Heart left ventricle (tissue), 16 donors: ENCODE measurements at regions not wholly inside any gene's neighbourhood (a gene's known extent, or its start where the extent isn't known, plus 50 kb on each side); places are given as distances from the start of the nearest gene placed in this dataset.

ENCODE experiments used
- ATAC-seq, 4 donors: fragments of 200-7000 bp; cut with Tn5 transposase; one replicate each; pipeline ENCODE4 v1.9.1; 2020 to 2022; ENCODE audit warnings: moderate library complexity in 4 of 4, mild to moderate bottlenecking in 3 of 4, moderate number of reproducible peaks in 1 of 4
- DNase-seq, 5 donors: peaks; one replicate each; pipeline ENCODE4 v3.0.0-alpha.2; 2020
- H3K27ac ChIP-seq, 12 donors: fragments of 200-600 bp; sonication (generic) in 4 of 12; one replicate each; pipeline versions ENCODE4 v1.5.0 to v1.8.0; 2016 to 2022; ENCODE audit warnings: mild to moderate bottlenecking in 2 of 12
- H3K27me3 ChIP-seq, 9 donors: fragments of 200-600 bp; sonication (generic) in 2 of 9; one replicate each; pipeline versions ENCODE4 v1.5.1 to v1.8.0; 2016 to 2022; ENCODE audit warnings: mild to moderate bottlenecking in 3 of 9
- H3K36me3 ChIP-seq, 9 donors: fragments of 200-600 bp; sonication (generic) in 2 of 9; one replicate each; pipeline versions ENCODE4 v1.5.0 to v1.8.0; 2018 to 2022; ENCODE audit warnings: mild to moderate bottlenecking in 2 of 9
- H3K4me1 ChIP-seq, 12 donors: fragments of 200-600 bp; sonication (generic) in 4 of 12; one replicate each; pipeline versions ENCODE4 v1.5.0 to v1.8.0; 2016 to 2022; ENCODE audit warnings: mild to moderate bottlenecking in 3 of 12
- H3K4me3 ChIP-seq, 12 donors: fragments of 200-600 bp; sonication (generic) in 4 of 12; one replicate each; pipeline versions ENCODE4 v1.5.0 to v1.8.0; 2017 to 2022; ENCODE audit warnings: mild to moderate bottlenecking in 9 of 12, moderate library complexity in 4 of 12
- H3K9me3 ChIP-seq, 12 donors: fragments of 200-600 bp; sonication (generic) in 4 of 12; one replicate each; pipeline versions ENCODE4 v1.5.0 to v1.8.0; 2016 to 2022; ENCODE audit warnings: mild to moderate bottlenecking in 1 of 12
- POLR2A ChIP-seq, 2 donors: fragments of 450-650 bp; IDR thresholded peaks; one replicate each; pipeline ENCODE4 v1.6.1; 2017; ENCODE audit warnings: antibody characterized with exemption in 2 of 2, mild to moderate bottlenecking in 2 of 2, moderate library complexity in 2 of 2
- WGBS, 4 donors: extraction: QIAGEN DNeasy Blood & Tissue Kit in 2 of 4; methylation state at CpG; one replicate each; pipeline versions ENCODE4 v1.1.5 to v1.1.7; 2013 to 2018; 5-methylcytosine and 5-hydroxymethylcytosine counted together
- intact Hi-C, 10 donors: fragments of 100-400 bp; cut with DNase I; formaldehyde crosslinking; loops; one replicate each; pipeline versions ENCODE4 v1.11.1 to v1.14.2; 2022
- TF ChIP-seq, protein P1 (sequence below), 12 donors: fragments of 200-600 bp; sonication (generic) in 4 of 12; IDR thresholded peaks; one replicate each; pipeline versions ENCODE4 v1.5.0 to v1.8.0; 2018 to 2022; ENCODE audit warnings: antibody characterized with exemption in 12 of 12, mild to moderate bottlenecking in 5 of 12
- donor health status: ischemic (EF 13 %, LVEDD 7.1; RV severe dilation, severe dysfunction).
- donor health status: healthy with polysubstance abuse.
- donor health status: DM: no; HTN: yes; CAD: no.
- donor health status: DM: no; HTN: no; CAD: no.
- donor health status: ischemic (EF 25% LVEDD 6.9; RV normal size, moderate dysfunction).
- donor health status: ischemic (EF 25% LVEDD 5.7; RV mildly dilated, moderate dysfunction).
- donor health status: healthy.
- donor health status: DM: yes; HTN: yes; CAD: no.
- donor health status: ischemic (EF 35%, LVEDD 5.7; RV mildly dilated, moderate dysfunction).
- donor health status: nonischemic (EF 11% LVEDD 7.7; RV severe dilation, severe dysfunction).
- donor health status: DM: yes; HTN: yes; CAD: no.
- donor health status: PGD.
- donor health status: ischemic (EF 29% LVEDD 5.4; RV normal size, mild dysfunction).
- donor health status: nonischemic (EF 23%, LVEDD 6.1; RV moderate dilation, normal function).

DNA sequence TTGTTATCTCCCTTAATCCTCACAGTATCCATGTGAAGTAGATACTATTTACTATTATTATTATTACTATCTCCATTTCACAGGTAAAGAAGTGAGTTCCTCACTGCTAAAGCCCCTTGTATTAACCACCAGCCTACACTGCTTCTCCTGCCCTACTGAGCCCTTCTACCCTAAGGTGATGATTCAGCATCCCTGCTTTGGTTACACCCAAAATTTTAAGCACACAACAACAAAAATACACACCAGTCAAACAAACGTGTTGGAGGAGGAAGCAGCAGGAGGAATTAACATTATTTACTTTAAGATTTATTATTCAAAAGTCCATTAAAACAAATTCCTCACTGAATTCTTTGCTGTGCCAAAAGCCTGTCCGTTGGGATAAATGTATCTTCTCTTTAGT, 370.2 kb upstream of the BRINP1 start:
- Histone ChIP-seq H3K36me3 (no peaks in the 10 kb centered on the region), H3K9me3 (peaks cover 0 to 12% (median 0%) of the 10 kb centered on the region in 12 donors), H3K27ac (no peak overlapping the region), H3K4me1 (no peaks in the 10 kb centered on the region), H3K27me3 (no peaks in the 10 kb centered on the region), H3K4me3 (no peak overlapping the region)
- ATAC-seq (no peak), DNase-seq (no peak)
- intact Hi-C loops = no loop called here
- no peak for TF ChIP-seq POLR2A (IDR thresholded peaks at IDR 0.05)
- TF ChIP-seq, protein P1, sequence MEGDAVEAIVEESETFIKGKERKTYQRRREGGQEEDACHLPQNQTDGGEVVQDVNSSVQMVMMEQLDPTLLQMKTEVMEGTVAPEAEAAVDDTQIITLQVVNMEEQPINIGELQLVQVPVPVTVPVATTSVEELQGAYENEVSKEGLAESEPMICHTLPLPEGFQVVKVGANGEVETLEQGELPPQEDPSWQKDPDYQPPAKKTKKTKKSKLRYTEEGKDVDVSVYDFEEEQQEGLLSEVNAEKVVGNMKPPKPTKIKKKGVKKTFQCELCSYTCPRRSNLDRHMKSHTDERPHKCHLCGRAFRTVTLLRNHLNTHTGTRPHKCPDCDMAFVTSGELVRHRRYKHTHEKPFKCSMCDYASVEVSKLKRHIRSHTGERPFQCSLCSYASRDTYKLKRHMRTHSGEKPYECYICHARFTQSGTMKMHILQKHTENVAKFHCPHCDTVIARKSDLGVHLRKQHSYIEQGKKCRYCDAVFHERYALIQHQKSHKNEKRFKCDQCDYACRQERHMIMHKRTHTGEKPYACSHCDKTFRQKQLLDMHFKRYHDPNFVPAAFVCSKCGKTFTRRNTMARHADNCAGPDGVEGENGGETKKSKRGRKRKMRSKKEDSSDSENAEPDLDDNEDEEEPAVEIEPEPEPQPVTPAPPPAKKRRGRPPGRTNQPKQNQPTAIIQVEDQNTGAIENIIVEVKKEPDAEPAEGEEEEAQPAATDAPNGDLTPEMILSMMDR (IDR thresholded peaks at IDR 0.05) = no peak
- 27 to 43% (median 38%) methylated on average over 2 of the region's 2 CpGs for WGBS, 4 donors

DNA sequence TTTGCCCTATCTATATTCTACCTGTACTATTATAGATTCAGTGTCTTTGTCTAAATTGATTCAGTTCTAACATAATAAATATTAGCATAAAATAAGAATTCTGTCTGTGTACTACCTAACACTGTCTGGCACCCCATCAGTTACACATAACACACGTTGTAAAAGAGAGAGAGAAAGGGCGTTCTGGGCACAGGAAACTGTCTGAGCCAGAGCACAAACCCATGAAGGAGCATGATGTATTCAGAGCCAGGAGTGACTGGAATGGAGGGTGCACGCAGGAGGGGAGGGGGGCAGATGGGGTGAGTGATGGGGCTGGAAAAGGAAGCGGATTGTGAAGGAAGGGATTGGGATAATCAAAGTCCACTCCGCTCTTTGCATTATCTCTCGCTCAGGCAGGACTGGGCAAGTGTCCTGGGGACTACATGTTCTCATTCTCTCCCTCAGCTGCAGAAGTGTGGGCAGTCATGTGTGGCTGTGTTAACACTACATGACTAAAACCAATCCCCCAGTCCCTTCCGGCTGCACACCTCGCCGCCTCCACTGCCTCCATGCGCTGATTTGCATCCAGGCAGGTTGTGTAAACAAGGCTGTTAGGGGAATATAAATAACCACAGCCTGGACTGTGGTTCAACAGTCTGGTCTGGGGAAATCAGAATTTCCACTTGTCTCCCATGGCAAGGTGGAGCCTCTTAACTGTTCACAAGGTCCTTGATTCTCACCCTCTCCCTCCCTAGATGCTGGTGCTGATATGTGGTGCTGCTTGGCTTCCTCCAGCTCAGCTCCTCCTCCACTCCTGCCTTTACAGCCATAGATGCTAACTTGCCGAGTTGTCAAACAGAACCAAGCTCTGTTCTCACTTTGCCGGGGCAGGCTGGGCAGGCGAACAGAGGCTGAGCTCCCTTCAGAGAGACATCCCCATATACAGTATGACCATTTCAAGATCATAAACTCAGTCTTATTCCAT, 367.5 kb upstream of the BRINP1 start:
- TF ChIP-seq POLR2A (IDR thresholded peaks at IDR 0.05) = no peak
- TF ChIP-seq, protein P1 (IDR thresholded peaks at IDR 0.05) = no peak
- Histone ChIP-seq H3K27me3 (no peaks in the 10 kb centered on the region), H3K27ac (no peak overlapping the region), H3K4me3 (no peak overlapping the region), H3K36me3 (no peaks in the 10 kb centered on the region), H3K9me3 (peaks cover 0 to 33% (median 0%) of the 10 kb centered on the region in 12 donors), H3K4me1 (no peaks in the 10 kb centered on the region)
- 59 to 62% (median 60%) methylated on average over 13 of the region's 13 CpGs for WGBS, 4 donors
- no peak for ATAC-seq
- intact Hi-C loops = no loop called here
- no peak for DNase-seq

GRCh38 chr9:119727988-119728387, 358.8 kb upstream of the BRINP1 start:
- DNase-seq (no peak), ATAC-seq (no peak)
- Histone ChIP-seq H3K4me3 (no peak overlapping the region), H3K27ac (no peak overlapping the region), H3K9me3 (peaks cover 0 to 11% (median 0%) of the 10 kb centered on the region in 12 donors), H3K27me3 (peaks cover 0 to 6% (median 0%) of the 10 kb centered on the region in 9 donors), H3K4me1 (no peaks in the 10 kb centered on the region), H3K36me3 (no peaks in the 10 kb centered on the region)
- intact Hi-C loops = no loop called here
- no peak for TF ChIP-seq POLR2A (IDR thresholded peaks at IDR 0.05)
- 67 to 73% (median 70%) methylated on average over 5 of the region's 5 CpGs for WGBS, 4 donors

GRCh38 chr9:119726035-119726434, 356.8 kb upstream of the BRINP1 start:
- DNase-seq = no peak
- Histone ChIP-seq H3K9me3 (no peaks in the 10 kb centered on the region), H3K27ac (no peak overlapping the region), H3K4me3 (no peak overlapping the region), H3K4me1 (no peaks in the 10 kb centered on the region), H3K27me3 (peaks cover 0 to 11% (median 0%) of the 10 kb centered on the region in 9 donors), H3K36me3 (no peaks in the 10 kb centered on the region)
- WGBS, 4 donors = 73 to 82% (median 76%) methylated on average over 3 of the region's 3 CpGs
- intact Hi-C loops = no loop called here
- no peak for TF ChIP-seq POLR2A (IDR thresholded peaks at IDR 0.05)
- TF ChIP-seq, protein P1 (IDR thresholded peaks at IDR 0.05) = no peak
- ATAC-seq = no peak
